Activated CD4-positive, alpha-beta T cell treated with anti-CD3 and anti-CD28 coated beads for 48 hours (primary cell): ENCODE measurements at regions not wholly inside any gene's neighbourhood (a gene's known extent, or its start where the extent isn't known, plus 50 kb on each side); places are given as distances from the start of the nearest gene placed in this dataset.
"Not testable (repeated sequence)": the region's sequence is repeated elsewhere in the genome, so short reads cannot be mapped to it uniquely, and the experiment has no call there.

ENCODE experiments used
- DNase-seq: peaks from one replicate; pipeline ENCODE4 v3.0.0-alpha.2; 2020

DNA sequence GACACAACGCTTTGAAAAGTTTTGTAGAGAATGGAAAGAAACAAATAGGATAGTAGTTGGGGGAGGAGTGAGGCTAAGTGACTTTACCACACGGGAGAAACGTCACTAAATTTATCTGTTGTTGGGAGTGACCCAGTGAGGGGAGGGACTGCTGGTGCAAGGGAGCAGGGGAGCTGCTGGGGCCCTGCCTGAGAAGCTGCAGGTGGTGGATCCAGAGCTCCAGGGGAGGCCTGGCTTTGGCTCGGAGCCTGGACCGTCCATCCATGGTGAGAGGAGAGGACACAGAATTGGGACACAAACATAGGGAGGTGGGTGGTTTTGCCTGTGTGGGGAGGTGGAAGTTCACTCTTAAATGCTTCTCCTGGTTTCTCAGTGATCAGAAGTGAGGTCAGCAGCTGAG lies 107.6 kb downstream of the GOSR1 start:
- no peak for DNase-seq

DNA sequence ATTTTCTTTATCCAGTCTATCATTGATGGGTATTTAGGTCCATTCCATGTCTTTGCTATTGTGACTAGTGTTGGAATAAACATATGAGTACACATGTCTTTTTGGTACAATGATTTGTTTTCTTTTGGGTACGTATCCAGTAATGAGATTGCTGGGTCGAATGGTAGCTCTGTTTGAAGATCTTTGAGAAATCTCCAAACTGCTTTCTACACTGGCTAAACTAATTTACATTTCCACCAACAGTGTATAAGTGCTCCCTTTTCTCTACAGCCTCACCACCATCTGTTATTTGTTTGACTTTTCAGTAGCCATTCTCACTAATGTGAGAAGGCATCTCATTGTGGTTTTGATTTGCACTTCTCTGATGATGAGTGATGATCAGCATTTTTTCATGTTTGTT lies 103.7 kb downstream of the GOSR1 start:
- no peak for DNase-seq

DNA sequence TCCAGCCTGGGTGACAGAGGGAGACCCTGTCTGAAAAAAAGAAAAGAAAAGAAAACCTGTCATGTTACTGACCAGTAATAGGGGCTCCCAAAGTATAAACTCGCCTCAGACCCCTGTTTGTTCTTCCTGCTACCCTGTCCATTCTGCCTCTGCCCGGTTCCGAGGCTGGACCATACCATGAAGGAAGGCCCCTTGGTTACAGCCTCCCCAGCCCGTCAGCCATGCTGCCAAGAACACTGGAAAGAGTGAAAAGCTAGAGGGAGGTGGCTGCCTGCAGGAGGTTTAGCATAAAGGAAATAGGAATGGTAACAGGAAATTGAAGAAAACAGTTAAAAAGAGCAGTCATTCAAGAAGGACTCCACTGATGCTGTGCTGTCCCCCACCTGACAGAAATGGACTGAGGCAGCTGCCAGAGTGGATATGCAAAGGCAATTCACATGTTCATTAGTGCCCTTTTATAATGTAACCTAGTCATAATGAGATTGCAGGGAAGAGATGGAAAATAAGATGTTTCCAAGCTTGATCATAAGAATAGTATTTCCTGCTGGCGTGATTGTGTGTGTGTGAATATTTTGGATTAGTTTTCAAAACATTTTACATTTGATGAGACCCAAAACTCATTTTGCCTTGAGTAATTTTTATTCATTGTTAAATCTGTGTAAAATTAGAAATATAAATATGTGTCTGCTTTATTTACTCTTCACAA lies 102.6 kb downstream of the GOSR1 start:
- no peak for DNase-seq

DNA sequence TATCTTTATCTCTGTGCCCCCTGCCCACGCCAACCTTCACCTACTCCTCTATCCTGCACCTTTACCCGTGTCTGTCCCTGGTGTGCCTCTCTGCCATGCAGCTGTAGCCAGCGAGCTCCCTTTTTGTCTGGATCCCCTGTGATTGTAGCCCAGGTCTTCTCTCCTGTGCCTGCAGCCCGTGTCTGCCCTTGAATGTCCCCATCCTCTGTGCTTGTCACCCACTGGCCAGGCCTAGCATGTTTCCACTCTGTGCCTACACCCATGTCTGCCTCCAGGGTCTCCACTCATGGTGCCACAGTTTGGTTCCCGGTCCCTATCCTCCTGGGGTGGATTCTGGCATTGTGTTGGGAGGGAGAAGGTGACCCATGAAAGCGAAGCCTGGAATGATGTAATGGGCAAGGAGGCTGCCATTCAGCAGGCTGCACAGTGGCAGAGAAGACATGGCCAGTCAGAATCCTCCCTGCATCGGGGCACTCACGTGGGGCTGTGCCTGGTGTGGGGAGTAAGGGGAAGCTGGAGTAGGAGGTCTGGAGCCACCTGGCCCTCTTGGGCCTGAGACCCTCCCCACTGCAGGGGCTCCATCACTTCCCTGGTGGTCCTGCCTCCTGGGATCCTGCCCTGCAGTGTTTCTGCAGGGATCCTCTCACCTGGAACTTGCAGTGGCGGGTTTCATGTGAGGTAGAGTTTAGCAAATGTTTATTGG lies 101.0 kb downstream of the GOSR1 start:
- not testable (repeated sequence) for DNase-seq
